ENCODE measurements at regions not wholly inside any gene's neighbourhood (a gene's known extent, or its start where the extent isn't known, plus 50 kb on each side); places are given as distances from the start of the nearest gene placed in this dataset.

- WGBS, result 70% methylated on average over 3 of the region's 3 CpGs
- Histone ChIP-seq H3K9me3 (no peaks in the 10 kb centered on the region), H3K36me3 (no peaks in the 10 kb centered on the region), H3K27me3 (no peaks in the 10 kb centered on the region), H3K4me1 (peaks cover 4% of the 10 kb centered on the region), H3K27ac (no peak overlapping the region), H3K4me3 (no peak overlapping the region)
- DNase-seq (ENCODE audit: low spot score in 2 of 2), result no peak
- TF ChIP-seq POLR2A (IDR thresholded peaks at IDR 0.05) (no peak), POLR2AphosphoS5 (IDR thresholded peaks at IDR 0.05) (no peak)
These were observed 137.3 kb upstream of the SPAG17 start for GRCh38 chr1:118322331-118322730.

- no peak for TF ChIP-seq EP300 (IDR thresholded peaks at IDR 0.05)
- DNase-seq (ENCODE audit: low spot score in 2 of 2), result no peak
- H3K36me3 ChIP-seq, result no peaks in the 10 kb centered on the region
These were observed 136.8 kb upstream of the SPAG17 start for GRCh38 chr1:118321840-118322239.

GRCh38 chr1:118317842-118318614, 133.0 kb upstream of the SPAG17 start:
- peaks cover 4% of the 10 kb centered on the region for H3K4me1 ChIP-seq
- no peaks in the 10 kb centered on the region for H3K36me3 ChIP-seq
- H3K27ac ChIP-seq, result no peak overlapping the region
- DNase-seq (ENCODE audit: low spot score in 2 of 2), result no peak
- WGBS, result 55% methylated on average over 6 of the region's 6 CpGs
- no peaks in the 10 kb centered on the region for H3K27me3 ChIP-seq
- no peak overlapping the region for H3K4me3 ChIP-seq
- no peaks in the 10 kb centered on the region for H3K9me3 ChIP-seq
- TF ChIP-seq POLR2AphosphoS5 (IDR thresholded peaks at IDR 0.05) (no peak), EP300 (IDR thresholded peaks at IDR 0.05) (no peak), POLR2A (IDR thresholded peaks at IDR 0.05) (no peak), CTCF (IDR thresholded peaks at IDR 0.05) (no peak)

More at GRCh38 chr1:118321840-118322239, 136.8 kb upstream of the SPAG17 start:
- Histone ChIP-seq H3K4me3 (no peak overlapping the region), H3K4me1 (peaks cover 4% of the 10 kb centered on the region), H3K27me3 (no peaks in the 10 kb centered on the region), H3K9me3 (no peaks in the 10 kb centered on the region), H3K27ac (no peak overlapping the region)
- 62% methylated on average over 6 of the region's 6 CpGs for WGBS

- Histone ChIP-seq H3K9me3 (no peaks in the 10 kb centered on the region), H3K27me3 (no peaks in the 10 kb centered on the region), H3K4me3 (no peak overlapping the region), H3K4me1 (peaks cover 10% of the 10 kb centered on the region), H3K27ac (no peak overlapping the region), H3K36me3 (no peaks in the 10 kb centered on the region)
- TF ChIP-seq EP300 (IDR thresholded peaks at IDR 0.05) (no peak), POLR2AphosphoS5 (IDR thresholded peaks at IDR 0.05) (no peak), CTCF (IDR thresholded peaks at IDR 0.05) (no peak), POLR2A (IDR thresholded peaks at IDR 0.05) (no peak)
- 56% methylated on average over 4 of the region's 4 CpGs for WGBS
- DNase-seq (ENCODE audit: low spot score in 2 of 2), result no peak
These were observed 121.8 kb upstream of the SPAG17 start for GRCh38 chr1:118306851-118307250.

- Histone ChIP-seq H3K27ac (no peak overlapping the region), H3K27me3 (no peaks in the 10 kb centered on the region), H3K9me3 (no peaks in the 10 kb centered on the region), H3K4me3 (no peak overlapping the region), H3K4me1 (peaks cover 10% of the 10 kb centered on the region), H3K36me3 (no peaks in the 10 kb centered on the region)
- no peak for TF ChIP-seq POLR2A (IDR thresholded peaks at IDR 0.05)
- no peak for TF ChIP-seq POLR2AphosphoS5 (IDR thresholded peaks at IDR 0.05)
- TF ChIP-seq EP300 (IDR thresholded peaks at IDR 0.05), result no peak
- peak in 1 of 2 donors; percentile 30 for TF ChIP-seq CTCF (IDR thresholded peaks at IDR 0.05)
- DNase-seq (ENCODE audit: low spot score in 2 of 2), result no peak
- WGBS, result 41% methylated on average over 4 of the region's 4 CpGs
These were observed 119.8 kb upstream of the SPAG17 start for GRCh38 chr1:118304722-118305359.

GRCh38 chr1:118303534-118303933, 118.5 kb upstream of the SPAG17 start:
- Histone ChIP-seq H3K36me3 (no peaks in the 10 kb centered on the region), H3K27me3 (no peaks in the 10 kb centered on the region), H3K4me3 (no peak overlapping the region), H3K9me3 (no peaks in the 10 kb centered on the region), H3K27ac (no peak overlapping the region), H3K4me1 (peaks cover 10% of the 10 kb centered on the region)
- TF ChIP-seq POLR2A (IDR thresholded peaks at IDR 0.05), result no peak
- TF ChIP-seq CTCF (IDR thresholded peaks at IDR 0.05), result no peak
- TF ChIP-seq EP300 (IDR thresholded peaks at IDR 0.05), result no peak
- no peak for TF ChIP-seq POLR2AphosphoS5 (IDR thresholded peaks at IDR 0.05)
- DNase-seq (ENCODE audit: low spot score in 2 of 2), result no peak
- 64% methylated on average over 4 of the region's 4 CpGs for WGBS
